Keratinocyte (primary cell): ENCODE measurements at regions not wholly inside any gene's neighbourhood (a gene's known extent, or its start where the extent isn't known, plus 50 kb on each side); places are given as distances from the start of the nearest gene placed in this dataset.

ENCODE experiments used
- CTCF ChIP-seq, 3 experiments: IDR thresholded peaks in 1 of 3; conservative IDR thresholded peaks in 1 of 3; optimal IDR thresholded peaks in 1 of 3; 2 replicates in 2 of 3; 3 replicates in 1 of 3; pipeline versions ENCODE3 to v1.5.1; 2011; ENCODE audit warnings: low read length in 3 of 3, mild to moderate bottlenecking in 3 of 3, moderate library complexity in 2 of 3, control low read depth in 1 of 3, inconsistent platforms in 1 of 3; ENCODE audit not compliant: insufficient read depth in 2 of 3; ENCODE audit errors: extremely low read depth in 1 of 3
- EZH2 ChIP-seq: IDR thresholded peaks from one replicate; pipeline ENCODE4 v1.6.1; 2012; ENCODE audit warnings: inconsistent platforms, mild to moderate bottlenecking, low read length, moderate library complexity

DNA sequence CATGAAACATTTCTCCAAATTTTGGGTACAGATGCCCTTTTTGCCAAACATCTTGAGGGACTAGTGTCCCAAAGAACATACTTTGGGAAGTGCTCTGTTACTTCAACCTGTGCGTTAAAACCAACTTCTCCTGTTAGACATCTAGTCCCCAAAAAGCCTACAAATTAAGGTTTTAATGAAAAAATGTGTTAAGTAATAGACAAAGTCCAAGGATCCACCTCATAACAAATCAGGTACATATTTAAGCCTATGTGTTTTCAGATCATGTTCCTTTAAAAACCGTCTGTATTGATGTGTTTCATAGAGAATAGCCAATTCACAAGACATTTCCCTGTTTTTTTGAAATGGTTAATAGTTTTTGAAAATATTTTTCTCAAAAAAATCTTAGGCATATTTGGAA lies 174.8 kb upstream of the FAM20A start:
- TF ChIP-seq CTCF (optimal IDR thresholded peaks at IDR 0.05 in 1 of 3, IDR thresholded peaks at IDR 0.05 in 1 of 3, conservative IDR thresholded peaks at IDR 0.05 in 1 of 3; ENCODE audit: extremely low read depth in 1 of 3, insufficient read depth in 2 of 3, low read length in 3 of 3): no peak
- TF ChIP-seq EZH2: no peak
